Spinal cord (tissue), 9 donors: ENCODE measurements at regions not wholly inside any gene's neighbourhood (a gene's known extent, or its start where the extent isn't known, plus 50 kb on each side); places are given as distances from the start of the nearest gene placed in this dataset.

Source experiments
- DNase-seq, 6 donors: peaks; one replicate each; pipeline versions ENCODE4 v3.0.0 to v3.0.0-alpha.2; 2013 to 2015; ENCODE audit warnings: low spot score in 6 of 6, low read depth in 4 of 6
- H3K27ac ChIP-seq: one replicate; pipeline ENCODE4 v1.5.1; 2013; ENCODE audit warnings: low read depth, low read length, control low read depth
- H3K27me3 ChIP-seq: one replicate; pipeline ENCODE4 v1.6.1; 2013; ENCODE audit warnings: low read length; ENCODE audit not compliant: control insufficient read depth, insufficient read depth
- H3K36me3 ChIP-seq: one replicate; pipeline ENCODE4 v1.6.1; 2013; ENCODE audit warnings: low read length; ENCODE audit not compliant: control insufficient read depth, insufficient read depth
- H3K4me1 ChIP-seq: one replicate; pipeline ENCODE4 v1.6.1; 2013; ENCODE audit warnings: low read length; ENCODE audit not compliant: control insufficient read depth, insufficient read depth
- H3K4me3 ChIP-seq: one replicate; pipeline ENCODE4 v1.5.1; 2013; ENCODE audit warnings: low read depth, low read length, control low read depth
- H3K9me3 ChIP-seq: one replicate; pipeline ENCODE4 v1.6.1; 2013; ENCODE audit warnings: low read length; ENCODE audit not compliant: control insufficient read depth, insufficient read depth
- WGBS: methylation state at CpG from one replicate; pipeline ENCODE4 v1.1.5; 2013; ENCODE audit warnings: missing lambda C conversion rate; ENCODE audit not compliant: insufficient coverage; 5-methylcytosine and 5-hydroxymethylcytosine counted together
- donor health status: healthy.

GRCh38 chr11:92791886-92792285, 177.6 kb upstream of the MTNR1B start:
- Histone ChIP-seq H3K27me3 (no peaks in the 10 kb centered on the region), H3K36me3 (no peaks in the 10 kb centered on the region)
- 100% methylated on average over 1 of the region's 3 CpGs for WGBS

GRCh38 chr11:92793189-92793588, 176.3 kb upstream of the MTNR1B start:
- H3K9me3 ChIP-seq, result no peaks in the 10 kb centered on the region
- H3K36me3 ChIP-seq, result peaks cover under 1% of the 10 kb centered on the region
- WGBS, result 80% methylated on average over 1 of the region's 4 CpGs
- H3K27ac ChIP-seq, result no peak overlapping the region
- no peaks in the 10 kb centered on the region for H3K4me1 ChIP-seq
- H3K4me3 ChIP-seq, result no peak overlapping the region
- no peak for DNase-seq
- H3K27me3 ChIP-seq, result no peaks in the 10 kb centered on the region

More at GRCh38 chr11:92791886-92792285, 177.6 kb upstream of the MTNR1B start:
- Histone ChIP-seq H3K27ac (no peak overlapping the region), H3K4me3 (no peak overlapping the region), H3K9me3 (no peaks in the 10 kb centered on the region), H3K4me1 (no peaks in the 10 kb centered on the region)
- no peak for DNase-seq

DNA sequence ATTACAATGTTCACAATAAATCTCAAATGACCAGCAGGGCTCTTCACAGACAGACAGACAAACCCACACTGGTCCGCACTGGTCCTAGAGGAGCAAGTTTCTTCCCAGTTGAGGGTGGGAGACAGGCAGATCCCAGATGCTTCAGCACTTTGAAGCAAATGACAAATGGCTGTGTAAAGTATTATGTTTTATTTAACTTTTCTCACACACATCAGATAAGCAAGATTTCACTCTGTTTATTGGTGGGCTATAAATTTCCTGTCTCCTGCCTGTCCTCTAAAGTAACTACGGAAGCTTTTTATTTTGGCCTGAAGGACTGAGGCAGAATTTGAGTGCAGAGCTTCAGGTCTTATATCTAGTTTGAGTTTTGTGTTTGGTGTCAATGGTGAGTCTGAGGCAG, 174.7 kb upstream of the MTNR1B start:
- no peak for DNase-seq
- H3K4me3 ChIP-seq, result no peak overlapping the region
- H3K27me3 ChIP-seq, result no peaks in the 10 kb centered on the region
- peaks cover 3% of the 10 kb centered on the region for H3K36me3 ChIP-seq
- 100% methylated on average over 1 of the region's 2 CpGs for WGBS
- no peak overlapping the region for H3K27ac ChIP-seq
- no peaks in the 10 kb centered on the region for H3K9me3 ChIP-seq
- no peaks in the 10 kb centered on the region for H3K4me1 ChIP-seq

- no peak for DNase-seq
- Histone ChIP-seq H3K27me3 (no peaks in the 10 kb centered on the region), H3K4me1 (no peaks in the 10 kb centered on the region), H3K4me3 (no peak overlapping the region), H3K27ac (no peak overlapping the region), H3K9me3 (no peaks in the 10 kb centered on the region), H3K36me3 (peaks cover 3% of the 10 kb centered on the region)
- WGBS, result 100% methylated on average over 1 of the region's 1 CpG
These were observed 172.7 kb upstream of the MTNR1B start for GRCh38 chr11:92796744-92797143.

- no peak overlapping the region for H3K4me3 ChIP-seq
- H3K9me3 ChIP-seq, result no peaks in the 10 kb centered on the region
- no peaks in the 10 kb centered on the region for H3K27me3 ChIP-seq
- H3K27ac ChIP-seq, result no peak overlapping the region
- 100% methylated on average over 3 of the region's 6 CpGs for WGBS
- H3K36me3 ChIP-seq, result peaks cover 3% of the 10 kb centered on the region
- DNase-seq, result no peak
- H3K4me1 ChIP-seq, result no peaks in the 10 kb centered on the region
These were observed 171.6 kb upstream of the MTNR1B start for GRCh38 chr11:92797874-92798273.

DNA sequence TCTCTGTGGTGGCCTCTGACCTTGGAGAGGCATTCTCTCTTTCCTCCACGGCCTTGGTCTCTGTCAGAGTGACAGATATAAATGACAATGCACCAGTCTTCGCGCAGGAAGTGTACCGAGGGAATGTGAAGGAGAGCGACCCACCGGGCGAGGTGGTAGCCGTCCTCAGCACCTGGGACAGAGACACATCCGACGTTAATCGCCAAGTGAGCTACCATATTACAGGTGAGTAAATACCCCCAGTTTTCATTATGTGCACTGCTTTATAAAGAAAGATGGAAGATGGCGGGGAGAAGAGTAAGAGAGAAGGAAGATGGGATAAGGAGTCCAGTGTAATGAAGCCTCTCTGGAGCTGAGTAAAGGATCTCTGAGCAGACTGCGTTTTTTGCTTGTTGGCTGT, 167.8 kb upstream of the MTNR1B start:
- no peak for DNase-seq
- no peaks in the 10 kb centered on the region for H3K9me3 ChIP-seq
- H3K36me3 ChIP-seq, result peaks cover 3% of the 10 kb centered on the region
- no peak overlapping the region for H3K27ac ChIP-seq
- peaks cover 8% of the 10 kb centered on the region for H3K4me1 ChIP-seq
- WGBS, result 100% methylated on average over 2 of the region's 13 CpGs
- no peak overlapping the region for H3K4me3 ChIP-seq
- no peaks in the 10 kb centered on the region for H3K27me3 ChIP-seq

GRCh38 chr11:92802644-92803043, 166.8 kb upstream of the MTNR1B start:
- peaks cover 3% of the 10 kb centered on the region for H3K36me3 ChIP-seq
- peaks cover 8% of the 10 kb centered on the region for H3K4me1 ChIP-seq
- H3K27ac ChIP-seq, result no peak overlapping the region
- no CpG with 5 or more reads among the region's 2 CpGs for WGBS
- H3K9me3 ChIP-seq, result no peaks in the 10 kb centered on the region
- H3K4me3 ChIP-seq, result no peak overlapping the region
- H3K27me3 ChIP-seq, result no peaks in the 10 kb centered on the region
- no peak for DNase-seq

GRCh38 chr11:92803391-92803790, 166.1 kb upstream of the MTNR1B start:
- peaks cover 8% of the 10 kb centered on the region for H3K4me1 ChIP-seq
- H3K36me3 ChIP-seq, result no peaks in the 10 kb centered on the region
- H3K27me3 ChIP-seq, result no peaks in the 10 kb centered on the region
- no peak overlapping the region for H3K27ac ChIP-seq
- no CpG with 5 or more reads among the region's 1 CpG for WGBS
- no peak overlapping the region for H3K4me3 ChIP-seq
- no peak for DNase-seq
- no peaks in the 10 kb centered on the region for H3K9me3 ChIP-seq

DNA sequence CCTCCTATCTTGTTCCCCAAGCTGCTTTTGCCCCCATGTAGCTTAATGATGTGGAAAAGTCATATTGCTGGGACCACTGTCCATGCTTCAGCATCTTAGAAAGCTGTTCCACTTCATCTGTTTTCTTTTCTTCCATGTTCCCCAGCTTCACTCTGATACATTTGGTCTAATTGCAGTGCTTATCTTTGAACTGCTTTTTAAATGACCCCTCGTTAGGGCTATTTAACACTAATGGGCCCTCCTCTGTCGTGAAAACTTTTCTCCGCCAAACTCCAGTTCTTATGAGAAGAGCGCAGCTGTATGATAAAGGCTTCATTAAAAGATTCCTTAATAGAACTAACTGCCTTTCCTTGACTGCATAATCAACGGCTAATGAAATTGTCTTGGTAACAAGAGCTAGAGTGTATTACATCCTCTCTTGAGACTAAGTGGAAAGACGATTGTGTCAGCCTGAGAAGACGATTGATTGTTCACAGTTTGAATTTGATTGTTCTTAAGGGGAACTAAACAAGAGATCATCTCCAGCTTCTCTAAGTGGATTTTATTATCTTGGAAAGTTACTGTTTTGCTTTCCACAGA, 165.0 kb upstream of the MTNR1B start:
- H3K36me3 ChIP-seq, result no peaks in the 10 kb centered on the region
- H3K9me3 ChIP-seq, result no peaks in the 10 kb centered on the region
- no peak overlapping the region for H3K4me3 ChIP-seq
- H3K4me1 ChIP-seq, result peaks cover 8% of the 10 kb centered on the region
- peak in 2 of 6 donors; percentile 42 to 93 for DNase-seq
- no peaks in the 10 kb centered on the region for H3K27me3 ChIP-seq
- H3K27ac ChIP-seq, result no peak overlapping the region
- WGBS, result no CpG with 5 or more reads among the region's 7 CpGs

DNA sequence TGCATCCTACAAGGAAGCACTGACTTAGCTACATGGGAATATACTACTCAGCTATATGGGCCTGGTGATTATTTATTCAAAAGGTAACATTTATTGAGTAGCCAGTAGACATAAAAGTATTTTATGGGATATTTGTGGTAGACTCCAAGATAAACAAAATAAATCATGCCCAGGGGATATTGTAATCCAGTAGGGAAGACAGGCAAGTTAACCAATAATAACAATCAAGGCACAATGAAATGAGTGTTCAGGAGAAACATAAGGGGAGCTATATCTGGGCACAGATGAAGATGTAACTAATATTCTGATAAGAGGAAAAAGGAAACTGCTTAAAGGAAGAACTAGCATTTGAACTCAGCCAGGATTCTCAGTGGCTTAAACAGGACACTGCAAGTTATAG, 161.4 kb upstream of the MTNR1B start:
- Histone ChIP-seq H3K27me3 (no peaks in the 10 kb centered on the region), H3K9me3 (no peaks in the 10 kb centered on the region), H3K27ac (no peak overlapping the region), H3K36me3 (peaks cover 2% of the 10 kb centered on the region), H3K4me1 (peaks cover 8% of the 10 kb centered on the region), H3K4me3 (no peak overlapping the region)
- DNase-seq, result no peak
